Neuron (in vitro differentiated cells): ENCODE measurements at regions not wholly inside any gene's neighbourhood (a gene's known extent, or its start where the extent isn't known, plus 50 kb on each side); places are given as distances from the start of the nearest gene placed in this dataset.

Experiments
- H2AFZ ChIP-seq: one replicate; pipeline ENCODE4 v1.6.1; 2013; ENCODE audit warnings: low read depth, mild to moderate bottlenecking, inconsistent platforms, low read length, moderate library complexity
- H3K27me3 ChIP-seq: one replicate; pipeline ENCODE4 v1.6.1; 2013; ENCODE audit warnings: low read length; ENCODE audit not compliant: insufficient read depth
- H3K36me3 ChIP-seq: one replicate; pipeline ENCODE4 v1.6.1; 2013; ENCODE audit warnings: low read length; ENCODE audit not compliant: insufficient read depth
- H3K4me1 ChIP-seq: one replicate; pipeline ENCODE4 v1.6.1; 2013; ENCODE audit warnings: low read length; ENCODE audit not compliant: insufficient read depth
- H3K4me3 ChIP-seq: 2 replicates; pipeline ENCODE4 v1.5.1; 2013; ENCODE audit warnings: mild to moderate bottlenecking, low read length, moderate library complexity
- H3K9me3 ChIP-seq: one replicate; pipeline ENCODE4 v1.6.1; 2013; ENCODE audit warnings: low read length

DNA sequence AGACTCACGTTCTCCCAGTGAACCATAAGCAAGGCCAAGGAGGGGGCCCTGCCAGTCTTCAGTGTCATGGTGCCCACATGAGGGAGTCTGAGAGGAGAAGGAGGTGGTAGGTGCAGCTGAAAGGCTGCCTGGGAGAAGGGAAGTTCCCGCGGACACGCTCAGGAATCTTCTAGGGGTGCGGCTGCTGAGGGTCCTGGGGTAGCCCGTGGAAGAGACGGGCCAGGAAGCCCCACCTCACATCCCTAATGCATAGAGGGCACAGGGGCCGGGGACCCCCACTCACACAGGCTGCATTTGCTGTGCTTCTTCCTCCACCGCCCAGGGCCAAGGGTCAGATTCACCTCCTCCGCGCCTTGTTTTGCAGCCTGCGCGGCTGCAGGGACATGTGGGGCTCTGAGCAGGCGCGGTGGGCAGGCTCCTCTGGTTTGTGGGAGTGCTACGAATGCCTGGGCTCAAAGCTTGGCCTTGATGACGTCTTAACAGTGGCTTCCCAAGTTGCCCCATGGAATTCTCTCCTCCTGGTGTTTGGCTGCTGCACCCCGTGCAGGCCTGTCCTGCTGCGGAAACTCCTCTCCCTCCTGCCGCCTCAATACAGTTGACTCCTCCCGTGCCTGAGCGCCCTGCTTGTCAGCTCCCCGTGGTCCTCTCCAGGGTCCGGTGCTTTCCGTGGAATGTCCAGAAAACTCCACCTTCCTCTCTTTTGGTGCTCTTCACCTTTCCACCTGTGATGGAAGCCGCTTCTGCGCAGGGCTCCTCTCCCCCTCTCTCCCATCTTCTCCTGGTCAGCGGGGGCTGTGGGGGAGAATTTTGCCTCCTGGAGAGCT, 95.7 kb downstream of the VAPA start:
- no peak overlapping the region for H3K4me3 ChIP-seq
- peaks cover 14% of the 10 kb centered on the region for H3K4me1 ChIP-seq
- no peak overlapping the region for H2AFZ ChIP-seq
- H3K36me3 ChIP-seq = no peaks in the 10 kb centered on the region
- no peaks in the 10 kb centered on the region for H3K27me3 ChIP-seq
- peaks cover 2% of the 10 kb centered on the region for H3K9me3 ChIP-seq

DNA sequence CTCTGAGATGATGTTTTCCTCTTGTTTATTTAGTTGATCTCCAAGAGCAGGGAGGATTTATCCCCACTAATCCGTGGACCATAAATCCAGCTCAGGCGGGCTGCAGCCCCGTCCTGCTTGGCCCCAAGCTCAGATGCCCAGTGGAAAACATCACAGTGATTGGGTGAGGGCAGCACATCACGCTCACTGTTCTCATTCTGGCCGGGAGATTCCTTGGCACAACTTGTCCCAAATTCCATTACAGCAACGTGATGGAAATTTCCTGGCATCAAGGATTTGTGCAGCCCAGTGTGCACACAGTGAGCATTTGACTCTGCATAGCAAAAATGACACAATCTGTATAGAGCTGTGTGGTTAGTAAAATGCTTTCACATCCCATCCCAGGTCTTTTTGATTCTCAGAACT, 96.8 kb downstream of the VAPA start:
- Histone ChIP-seq H2AFZ (no peak overlapping the region), H3K36me3 (no peaks in the 10 kb centered on the region), H3K27me3 (no peaks in the 10 kb centered on the region), H3K4me3 (no peak overlapping the region), H3K9me3 (peaks cover 2% of the 10 kb centered on the region), H3K4me1 (peaks cover 14% of the 10 kb centered on the region)

DNA sequence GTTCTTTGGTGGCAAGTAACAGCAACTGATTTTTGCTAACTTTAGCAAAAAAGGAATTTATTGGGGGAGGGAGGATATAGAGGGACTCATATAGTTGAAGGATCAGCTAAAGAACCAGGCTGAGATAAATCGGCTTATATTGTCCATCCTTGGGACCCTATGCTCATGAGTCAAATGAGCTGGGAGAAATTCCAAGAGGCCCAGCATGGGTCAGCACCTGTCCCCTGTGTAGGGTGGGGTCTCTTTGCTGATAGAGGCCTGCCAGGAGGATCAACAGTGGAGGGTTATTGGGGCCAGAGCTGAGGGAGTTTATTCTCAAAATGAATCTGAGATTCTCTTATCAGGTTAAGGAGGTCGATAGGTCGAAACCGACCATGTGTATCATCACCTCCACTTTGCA, 97.2 kb downstream of the VAPA start:
- no peaks in the 10 kb centered on the region for H3K27me3 ChIP-seq
- no peak overlapping the region for H3K4me3 ChIP-seq
- H2AFZ ChIP-seq = no peak overlapping the region
- H3K9me3 ChIP-seq = peaks cover 2% of the 10 kb centered on the region
- H3K4me1 ChIP-seq = peaks cover 12% of the 10 kb centered on the region
- H3K36me3 ChIP-seq = no peaks in the 10 kb centered on the region

DNA sequence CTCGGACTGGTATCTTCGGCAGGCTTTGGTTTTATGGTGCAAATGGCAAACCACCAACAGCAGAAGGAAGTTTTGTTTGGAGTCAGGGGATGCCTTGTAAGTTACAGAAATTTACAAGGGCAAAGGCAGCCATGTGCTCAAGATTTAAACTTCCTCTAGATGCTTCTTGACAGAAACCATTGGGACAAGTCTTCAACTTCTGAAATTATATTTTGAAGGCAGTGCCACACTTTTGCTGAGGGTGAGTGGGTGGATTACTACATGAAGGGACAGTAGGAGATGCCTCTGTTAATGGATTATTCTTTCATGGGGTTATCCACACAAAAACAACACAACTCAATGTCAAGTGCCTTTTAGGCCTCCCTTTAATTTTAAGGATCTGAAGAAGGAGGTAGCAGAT, 97.9 kb downstream of the VAPA start:
- no peaks in the 10 kb centered on the region for H3K36me3 ChIP-seq
- H3K27me3 ChIP-seq = no peaks in the 10 kb centered on the region
- no peak overlapping the region for H3K4me3 ChIP-seq
- peaks cover 5% of the 10 kb centered on the region for H3K4me1 ChIP-seq
- H3K9me3 ChIP-seq = peaks cover 2% of the 10 kb centered on the region
- no peak overlapping the region for H2AFZ ChIP-seq

DNA sequence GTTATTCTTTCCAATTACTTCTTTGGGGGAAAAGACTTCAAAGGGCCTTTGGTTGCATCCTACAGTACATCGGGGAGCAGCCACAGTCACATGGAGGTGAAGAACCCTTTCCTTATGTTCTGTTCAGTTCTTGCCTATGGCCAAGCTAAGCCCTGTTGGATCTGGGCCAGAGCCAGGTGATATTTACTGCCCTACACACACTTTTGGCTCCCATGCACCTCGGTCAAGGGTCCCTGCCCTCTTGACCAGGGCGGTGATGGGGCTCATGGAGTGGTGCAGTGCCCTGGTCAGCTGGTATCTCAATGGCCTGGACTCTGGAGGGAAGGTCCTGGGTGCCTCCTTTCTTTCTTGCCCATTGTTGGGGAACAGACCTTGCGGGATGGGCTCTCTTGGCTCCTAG, 98.7 kb downstream of the VAPA start:
- Histone ChIP-seq H3K36me3 (no peaks in the 10 kb centered on the region), H3K4me3 (no peak overlapping the region), H3K27me3 (no peaks in the 10 kb centered on the region), H3K4me1 (peaks cover 5% of the 10 kb centered on the region), H2AFZ (no peak overlapping the region), H3K9me3 (peaks cover 2% of the 10 kb centered on the region)

DNA sequence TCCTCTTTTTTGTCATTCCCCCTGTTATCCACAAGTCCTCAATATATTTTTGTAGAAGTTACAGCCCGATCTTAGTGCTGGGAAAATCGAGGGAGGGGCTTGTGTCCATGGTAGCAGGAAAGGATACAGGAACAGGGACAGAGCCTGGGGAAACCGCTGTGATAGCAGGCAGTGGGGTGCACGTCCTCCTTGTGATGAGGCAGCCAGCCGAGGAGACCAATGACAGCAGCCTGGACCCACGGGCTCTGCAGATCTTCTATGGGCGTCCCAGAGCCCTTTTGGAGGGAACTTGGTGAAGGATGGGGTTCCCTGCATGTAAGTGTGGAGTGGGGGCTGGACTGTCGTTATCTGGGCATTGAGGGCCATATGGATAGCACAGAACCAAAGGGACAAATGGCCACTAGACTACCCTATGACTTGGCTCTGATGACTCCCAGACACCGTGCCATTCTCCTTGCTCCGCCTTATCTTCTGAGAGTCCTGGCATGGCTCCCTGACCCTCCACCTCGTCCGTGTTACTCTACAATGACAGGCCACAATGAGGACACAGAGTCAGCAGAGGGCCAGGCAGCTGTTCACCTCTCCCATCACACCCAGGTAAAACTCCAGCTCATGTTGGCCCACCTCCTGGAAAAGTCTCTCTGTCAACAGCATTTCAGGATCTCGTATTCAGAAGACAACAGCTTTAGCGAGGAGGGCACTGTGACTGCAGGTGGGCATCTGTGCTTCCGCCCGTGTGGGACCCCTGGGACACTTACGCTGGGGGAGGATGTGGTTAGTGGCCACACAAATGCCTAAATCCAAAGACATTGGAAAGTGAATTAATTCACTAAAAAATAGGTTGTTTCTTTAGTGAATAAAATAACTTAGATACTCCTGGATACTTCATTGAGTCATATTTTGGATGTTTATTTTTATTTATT, 100.1 kb downstream of the VAPA start:
- Histone ChIP-seq H3K27me3 (no peaks in the 10 kb centered on the region), H3K36me3 (no peaks in the 10 kb centered on the region), H3K9me3 (peaks cover 2% of the 10 kb centered on the region), H3K4me3 (no peak overlapping the region), H2AFZ (no peak overlapping the region), H3K4me1 (peaks cover 5% of the 10 kb centered on the region)

DNA sequence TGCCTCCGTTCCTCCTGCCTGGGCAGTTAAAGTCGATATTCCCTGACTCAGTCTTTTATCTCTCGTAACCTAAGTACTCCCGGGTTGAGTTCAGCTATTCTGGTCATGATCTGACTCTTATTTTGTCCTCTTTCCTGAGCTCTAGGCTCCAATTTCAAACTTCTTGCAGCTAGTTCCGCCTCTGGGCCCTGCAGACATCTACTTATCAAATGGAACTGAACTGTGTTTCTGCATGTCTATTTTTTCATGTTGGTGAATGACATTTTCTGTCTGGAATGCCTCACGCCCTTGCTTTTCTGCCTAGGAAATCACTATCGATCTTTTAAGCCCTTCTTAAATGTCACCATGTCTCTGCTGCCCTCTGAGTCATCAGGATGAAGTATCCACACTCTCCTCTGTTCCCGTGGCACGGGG, 101.5 kb downstream of the VAPA start:
- H3K4me3 ChIP-seq = no peak overlapping the region
- no peaks in the 10 kb centered on the region for H3K36me3 ChIP-seq
- H3K9me3 ChIP-seq = peaks cover 2% of the 10 kb centered on the region
- no peaks in the 10 kb centered on the region for H3K27me3 ChIP-seq
- peaks cover 5% of the 10 kb centered on the region for H3K4me1 ChIP-seq
- no peak overlapping the region for H2AFZ ChIP-seq

DNA sequence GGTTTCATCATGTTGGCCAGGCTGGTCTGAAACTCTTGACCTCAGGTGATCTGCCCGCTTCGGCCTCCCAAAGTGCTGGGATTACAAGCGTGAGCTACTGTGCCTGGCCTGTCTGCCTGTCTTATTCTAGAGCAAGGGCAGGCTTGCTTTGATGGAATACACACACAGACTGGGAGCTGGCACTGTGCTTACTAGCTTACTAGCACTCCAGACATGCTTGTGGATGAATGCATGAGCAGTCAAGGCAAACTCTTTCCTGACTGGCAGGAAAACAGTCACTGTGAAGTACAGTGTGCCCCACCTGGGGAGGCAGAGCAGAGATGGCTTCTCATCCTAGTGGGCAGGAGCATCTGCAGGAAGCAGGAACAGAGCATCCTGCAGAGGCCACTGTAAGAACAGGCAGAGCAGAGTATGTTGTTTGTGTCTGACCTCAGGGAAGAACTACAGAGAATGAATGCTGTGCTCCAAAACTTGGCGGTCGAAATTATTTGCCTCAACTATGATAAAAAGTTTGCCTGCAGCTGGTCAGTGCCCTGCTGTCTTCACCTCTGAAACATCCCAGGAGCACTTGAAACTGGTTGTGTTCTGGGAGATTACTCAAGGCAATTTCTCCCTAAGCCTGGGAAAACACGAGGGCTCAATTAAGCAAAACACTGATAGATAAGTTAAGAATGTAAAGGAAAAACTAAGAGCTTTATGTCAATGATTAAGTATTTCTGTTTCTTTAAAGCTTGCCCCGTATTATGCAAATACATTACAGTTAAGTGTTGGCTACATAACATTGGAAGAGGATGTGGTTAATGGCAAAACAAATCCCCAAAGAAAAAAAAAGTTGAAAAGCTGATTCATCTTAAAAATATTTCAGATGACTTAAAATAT, 102.4 kb downstream of the VAPA start:
- Histone ChIP-seq H3K4me3 (no peak overlapping the region), H3K4me1 (no peaks in the 10 kb centered on the region), H3K27me3 (no peaks in the 10 kb centered on the region), H3K36me3 (no peaks in the 10 kb centered on the region), H3K9me3 (peaks cover 2% of the 10 kb centered on the region), H2AFZ (no peak overlapping the region)

DNA sequence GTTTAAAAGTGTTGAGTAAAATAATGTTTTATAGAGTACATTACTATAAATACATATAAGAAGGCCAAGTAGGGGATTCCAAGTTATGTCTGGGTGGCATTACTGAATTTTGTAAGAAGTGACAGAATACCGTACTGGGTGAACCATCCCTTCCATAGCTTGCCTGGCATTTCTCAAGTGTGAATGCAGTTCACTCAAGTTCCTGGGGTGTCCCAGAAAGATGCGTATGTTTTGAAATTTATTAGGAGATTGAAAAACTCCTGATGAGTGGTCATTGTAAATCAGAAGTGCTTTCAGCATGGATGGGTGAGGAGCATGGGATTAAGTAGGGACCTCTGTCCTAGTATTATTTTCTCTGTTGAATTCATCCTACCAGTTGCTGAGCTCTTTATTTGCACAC, 103.2 kb downstream of the VAPA start:
- no peaks in the 10 kb centered on the region for H3K36me3 ChIP-seq
- H3K4me1 ChIP-seq = no peaks in the 10 kb centered on the region
- no peak overlapping the region for H3K4me3 ChIP-seq
- no peaks in the 10 kb centered on the region for H3K27me3 ChIP-seq
- no peaks in the 10 kb centered on the region for H3K9me3 ChIP-seq
- no peak overlapping the region for H2AFZ ChIP-seq

DNA sequence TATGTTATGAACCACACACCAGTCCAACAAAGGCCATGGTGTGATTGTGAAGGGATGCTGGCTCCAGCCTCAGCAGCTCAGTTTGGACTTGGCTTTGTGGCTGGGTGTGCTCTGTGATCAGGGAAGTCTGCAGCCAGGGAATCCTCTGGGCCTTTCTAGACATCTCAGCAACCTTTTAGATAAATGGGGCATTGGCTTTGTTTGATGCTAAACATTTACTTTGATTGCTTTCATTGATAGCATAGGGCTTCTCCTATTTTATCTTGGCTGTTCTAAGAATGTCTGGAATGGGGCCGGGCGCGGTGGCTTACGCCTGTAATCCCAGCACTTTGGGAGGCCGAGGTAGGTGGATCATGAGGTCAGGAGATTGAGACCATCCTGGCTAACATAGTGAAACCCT, 104.5 kb downstream of the VAPA start:
- Histone ChIP-seq H3K4me1 (no peaks in the 10 kb centered on the region), H3K4me3 (no peak overlapping the region), H3K9me3 (no peaks in the 10 kb centered on the region), H3K27me3 (no peaks in the 10 kb centered on the region), H3K36me3 (no peaks in the 10 kb centered on the region), H2AFZ (no peak overlapping the region)

DNA sequence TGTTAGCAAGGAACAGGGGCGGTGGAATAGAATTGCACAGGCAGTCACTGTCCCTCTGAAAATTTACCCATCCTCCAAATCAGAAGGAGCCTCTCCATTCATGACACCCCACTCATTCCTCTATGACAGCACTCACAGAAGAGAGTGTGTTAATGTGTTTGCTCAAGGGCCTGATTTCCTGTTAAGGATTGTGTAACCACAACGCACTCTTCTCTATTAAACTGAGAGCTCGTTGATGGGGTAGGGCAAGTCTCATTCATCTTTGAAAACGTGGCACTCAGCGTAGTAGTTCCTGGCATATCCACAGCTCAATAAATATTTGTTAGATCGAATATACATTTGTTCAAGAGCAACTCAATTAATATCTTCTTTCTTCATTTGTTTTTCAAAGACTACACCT, 106.4 kb downstream of the VAPA start:
- no peaks in the 10 kb centered on the region for H3K27me3 ChIP-seq
- no peaks in the 10 kb centered on the region for H3K36me3 ChIP-seq
- H2AFZ ChIP-seq = no peak overlapping the region
- peaks cover 3% of the 10 kb centered on the region for H3K4me1 ChIP-seq
- H3K9me3 ChIP-seq = no peaks in the 10 kb centered on the region
- H3K4me3 ChIP-seq = no peak overlapping the region

DNA sequence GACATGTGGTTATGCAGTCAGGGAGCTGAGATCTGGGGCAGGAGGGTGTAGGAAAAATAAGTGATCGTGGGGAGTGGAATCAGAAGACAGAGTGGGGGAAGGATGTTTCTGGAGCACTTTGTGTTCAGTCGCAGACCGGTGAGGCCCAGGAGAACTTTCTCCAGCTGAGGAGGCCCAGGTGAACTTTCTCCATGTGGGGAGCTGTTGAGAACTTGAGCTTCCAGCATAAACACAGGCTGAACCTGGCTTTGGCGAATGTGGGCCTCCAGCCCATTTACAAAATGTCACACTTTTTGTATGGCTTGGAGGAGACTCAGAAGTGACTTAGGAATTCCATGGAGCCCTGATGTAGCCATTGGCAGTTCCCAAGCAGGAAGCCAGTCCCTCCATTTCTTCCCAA, 108.5 kb downstream of the VAPA start:
- no peaks in the 10 kb centered on the region for H3K36me3 ChIP-seq
- H3K4me1 ChIP-seq = peaks cover 3% of the 10 kb centered on the region
- H3K27me3 ChIP-seq = no peaks in the 10 kb centered on the region
- H3K9me3 ChIP-seq = no peaks in the 10 kb centered on the region
- no peak overlapping the region for H3K4me3 ChIP-seq
- no peak overlapping the region for H2AFZ ChIP-seq
